Neural cell (in vitro differentiated cells): ENCODE measurements at regions not wholly inside any gene's neighbourhood (a gene's known extent, or its start where the extent isn't known, plus 50 kb on each side); places are given as distances from the start of the nearest gene placed in this dataset.

Source experiments
- EP300 ChIP-seq: fragments of 450-650 bp; conservative IDR thresholded peaks from 2 replicates; pipeline ENCODE4 v1.6.1; 2014; ENCODE audit warnings: antibody characterized with exemption, mild to moderate bottlenecking, moderate library complexity; ENCODE audit not compliant: poor library complexity, severe bottlenecking
- EZH2 ChIP-seq: fragments of 200-600, 300-800 bp; shearing (Covaris generic), sonication (generic); IDR thresholded peaks from 2 replicates; pipeline ENCODE4 v1.6.1; 2014; ENCODE audit warnings: antibody characterized with exemption, low read length, borderline replicate concordance, mild to moderate bottlenecking; ENCODE audit not compliant: insufficient read depth, poor library complexity, severe bottlenecking
- MXI1 ChIP-seq: fragments of 450-650 bp; conservative IDR thresholded peaks from 2 replicates; pipeline ENCODE4 v1.6.1; 2014; ENCODE audit warnings: antibody characterized with exemption, mild to moderate bottlenecking; ENCODE audit not compliant: poor library complexity, severe bottlenecking
- POLR2AphosphoS5 ChIP-seq: IDR thresholded peaks from 2 replicates; pipeline ENCODE4 v1.6.1; 2012
- RAD21 ChIP-seq: fragments of 450-650 bp; conservative IDR thresholded peaks from 2 replicates; pipeline ENCODE4 v1.6.1; 2014; ENCODE audit warnings: antibody characterized with exemption, mild to moderate bottlenecking, moderate library complexity
- SMC3 ChIP-seq: fragments of 450-650 bp; conservative IDR thresholded peaks from 2 replicates; pipeline ENCODE4 v1.6.1; 2014; ENCODE audit warnings: antibody characterized with exemption, mild to moderate bottlenecking, moderate library complexity; ENCODE audit not compliant: poor library complexity
- TAF1 ChIP-seq: IDR thresholded peaks from 2 replicates; pipeline ENCODE4 v1.6.1; 2012; ENCODE audit warnings: low read depth
- TF ChIP-seq, protein P1 (sequence below): fragments of 450-650 bp; IDR thresholded peaks from 2 replicates; pipeline ENCODE4 v1.5.1; 2014; ENCODE audit warnings: antibody characterized with exemption, mild to moderate bottlenecking, moderate library complexity; ENCODE audit not compliant: poor library complexity, severe bottlenecking
- TF ChIP-seq, protein P2 (sequence below): IDR thresholded peaks from 2 replicates; pipeline ENCODE4 v1.6.1; 2012; ENCODE audit warnings: borderline replicate concordance

DNA sequence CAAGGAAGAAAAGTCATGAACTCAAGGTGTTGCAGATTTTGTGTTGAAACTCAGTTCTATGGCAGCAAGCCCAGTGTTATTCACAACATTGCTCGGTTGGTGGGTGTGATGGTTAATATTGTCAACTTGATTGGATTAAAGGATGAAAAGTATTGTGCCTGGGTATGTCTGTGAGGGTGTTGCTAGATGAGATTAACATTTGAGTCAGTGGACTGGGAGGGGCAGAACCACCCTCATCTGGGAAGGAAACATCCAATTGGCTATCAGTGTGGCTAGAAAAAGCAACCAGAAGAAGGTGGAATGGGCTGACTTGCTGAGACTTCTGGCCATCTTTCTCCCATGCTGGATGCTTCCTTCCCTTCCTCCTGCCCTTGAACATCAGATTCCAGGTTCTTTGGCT lies 353.2 kb downstream of the ADRA2A start:
- TF ChIP-seq, protein P1, sequence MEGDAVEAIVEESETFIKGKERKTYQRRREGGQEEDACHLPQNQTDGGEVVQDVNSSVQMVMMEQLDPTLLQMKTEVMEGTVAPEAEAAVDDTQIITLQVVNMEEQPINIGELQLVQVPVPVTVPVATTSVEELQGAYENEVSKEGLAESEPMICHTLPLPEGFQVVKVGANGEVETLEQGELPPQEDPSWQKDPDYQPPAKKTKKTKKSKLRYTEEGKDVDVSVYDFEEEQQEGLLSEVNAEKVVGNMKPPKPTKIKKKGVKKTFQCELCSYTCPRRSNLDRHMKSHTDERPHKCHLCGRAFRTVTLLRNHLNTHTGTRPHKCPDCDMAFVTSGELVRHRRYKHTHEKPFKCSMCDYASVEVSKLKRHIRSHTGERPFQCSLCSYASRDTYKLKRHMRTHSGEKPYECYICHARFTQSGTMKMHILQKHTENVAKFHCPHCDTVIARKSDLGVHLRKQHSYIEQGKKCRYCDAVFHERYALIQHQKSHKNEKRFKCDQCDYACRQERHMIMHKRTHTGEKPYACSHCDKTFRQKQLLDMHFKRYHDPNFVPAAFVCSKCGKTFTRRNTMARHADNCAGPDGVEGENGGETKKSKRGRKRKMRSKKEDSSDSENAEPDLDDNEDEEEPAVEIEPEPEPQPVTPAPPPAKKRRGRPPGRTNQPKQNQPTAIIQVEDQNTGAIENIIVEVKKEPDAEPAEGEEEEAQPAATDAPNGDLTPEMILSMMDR = no peak
- TF ChIP-seq SMC3 = no peak
- TF ChIP-seq EZH2 = no peak
- TF ChIP-seq EP300 = no peak
- TF ChIP-seq POLR2AphosphoS5 = no peak
- TF ChIP-seq RAD21 = no peak
- no peak for TF ChIP-seq TAF1
- TF ChIP-seq, protein P2, sequence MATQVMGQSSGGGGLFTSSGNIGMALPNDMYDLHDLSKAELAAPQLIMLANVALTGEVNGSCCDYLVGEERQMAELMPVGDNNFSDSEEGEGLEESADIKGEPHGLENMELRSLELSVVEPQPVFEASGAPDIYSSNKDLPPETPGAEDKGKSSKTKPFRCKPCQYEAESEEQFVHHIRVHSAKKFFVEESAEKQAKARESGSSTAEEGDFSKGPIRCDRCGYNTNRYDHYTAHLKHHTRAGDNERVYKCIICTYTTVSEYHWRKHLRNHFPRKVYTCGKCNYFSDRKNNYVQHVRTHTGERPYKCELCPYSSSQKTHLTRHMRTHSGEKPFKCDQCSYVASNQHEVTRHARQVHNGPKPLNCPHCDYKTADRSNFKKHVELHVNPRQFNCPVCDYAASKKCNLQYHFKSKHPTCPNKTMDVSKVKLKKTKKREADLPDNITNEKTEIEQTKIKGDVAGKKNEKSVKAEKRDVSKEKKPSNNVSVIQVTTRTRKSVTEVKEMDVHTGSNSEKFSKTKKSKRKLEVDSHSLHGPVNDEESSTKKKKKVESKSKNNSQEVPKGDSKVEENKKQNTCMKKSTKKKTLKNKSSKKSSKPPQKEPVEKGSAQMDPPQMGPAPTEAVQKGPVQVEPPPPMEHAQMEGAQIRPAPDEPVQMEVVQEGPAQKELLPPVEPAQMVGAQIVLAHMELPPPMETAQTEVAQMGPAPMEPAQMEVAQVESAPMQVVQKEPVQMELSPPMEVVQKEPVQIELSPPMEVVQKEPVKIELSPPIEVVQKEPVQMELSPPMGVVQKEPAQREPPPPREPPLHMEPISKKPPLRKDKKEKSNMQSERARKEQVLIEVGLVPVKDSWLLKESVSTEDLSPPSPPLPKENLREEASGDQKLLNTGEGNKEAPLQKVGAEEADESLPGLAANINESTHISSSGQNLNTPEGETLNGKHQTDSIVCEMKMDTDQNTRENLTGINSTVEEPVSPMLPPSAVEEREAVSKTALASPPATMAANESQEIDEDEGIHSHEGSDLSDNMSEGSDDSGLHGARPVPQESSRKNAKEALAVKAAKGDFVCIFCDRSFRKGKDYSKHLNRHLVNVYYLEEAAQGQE = no peak
- TF ChIP-seq MXI1 = no peak
